HG02840 (cell line): ENCODE measurements at regions not wholly inside any gene's neighbourhood (a gene's known extent, or its start where the extent isn't known, plus 50 kb on each side); places are given as distances from the start of the nearest gene placed in this dataset.
A peak's percentile ranks its signal among the peaks of the same experiment; 100 is the strongest.

ENCODE experiments used
- ATAC-seq: cut with Tn5 transposase; IDR thresholded peaks from one replicate; pipeline ENCODE4 v1.9.1; 2021; ENCODE audit warnings: mild to moderate bottlenecking, moderate library complexity, moderate number of reproducible peaks; ENCODE audit not compliant: unreplicated experiment, low FRiP score

- no peak for ATAC-seq
These were observed 376.3 kb downstream of the PDCD6IP start for GRCh38 chr3:34174740-34175139.

GRCh38 chr3:34175636-34176176, 377.3 kb downstream of the PDCD6IP start:
- ATAC-seq: no peak

GRCh38 chr3:34176723-34177122, 378.3 kb downstream of the PDCD6IP start:
- ATAC-seq: no peak

GRCh38 chr3:34178415-34178814, 380.0 kb downstream of the PDCD6IP start:
- ATAC-seq: no peak

GRCh38 chr3:34179716-34180115, 381.3 kb downstream of the PDCD6IP start:
- ATAC-seq: no peak

GRCh38 chr3:34180532-34180931, 382.1 kb downstream of the PDCD6IP start:
- ATAC-seq: no peak

GRCh38 chr3:34183114-34183513, 384.7 kb downstream of the PDCD6IP start:
- ATAC-seq: no peak

- ATAC-seq: no peak
These were observed 385.3 kb downstream of the PDCD6IP start for GRCh38 chr3:34183611-34184340.

GRCh38 chr3:34185301-34185700, 386.9 kb downstream of the PDCD6IP start:
- ATAC-seq: no peak

- no peak for ATAC-seq
These were observed 390.7 kb downstream of the PDCD6IP start for GRCh38 chr3:34189133-34189532.

- no peak for ATAC-seq
These were observed 398.5 kb downstream of the PDCD6IP start for GRCh38 chr3:34196914-34197313.

GRCh38 chr3:34198309-34198708, 399.9 kb downstream of the PDCD6IP start:
- ATAC-seq: no peak

- peak; percentile 97 for ATAC-seq
These were observed 402.1 kb downstream of the PDCD6IP start for GRCh38 chr3:34200576-34200975.

- no peak for ATAC-seq
These were observed 404.5 kb downstream of the PDCD6IP start for GRCh38 chr3:34202975-34203374.

- ATAC-seq: no peak
These were observed 405.0 kb downstream of the PDCD6IP start for GRCh38 chr3:34203386-34203785.

- no peak for ATAC-seq
These were observed 408.6 kb downstream of the PDCD6IP start for GRCh38 chr3:34207002-34207401.

GRCh38 chr3:34207806-34208205, 409.4 kb downstream of the PDCD6IP start:
- ATAC-seq: no peak

- no peak for ATAC-seq
These were observed 413.7 kb downstream of the PDCD6IP start for GRCh38 chr3:34212175-34212574.

- no peak for ATAC-seq
These were observed 414.2 kb downstream of the PDCD6IP start for GRCh38 chr3:34212656-34213055.

GRCh38 chr3:34213478-34213877, 415.0 kb downstream of the PDCD6IP start:
- ATAC-seq: no peak

GRCh38 chr3:34216711-34217335, 418.4 kb downstream of the PDCD6IP start:
- ATAC-seq: no peak
